GM12878 (cell line): ENCODE measurements at regions not wholly inside any gene's neighbourhood (a gene's known extent, or its start where the extent isn't known, plus 50 kb on each side); places are given as distances from the start of the nearest gene placed in this dataset.

Source experiments
- ATAC-seq: fragments of 200-7000 bp; cut with Tn5 transposase; 3 replicates; pipeline ENCODE4 v1.9.1; 2020; ENCODE audit warnings: mild to moderate bottlenecking, moderate library complexity
- BruUV-seq: library from RNA; stranded (reverse); fragments of 400-500 nt; replicated peaks from 2 replicates; lab custom pipeline; 2021; lab: Mats Ljungman, UMichigan
- CTCF ChIA-PET: fragments of 300-600 bp; sonication (Branson Sonifier 250); formaldehyde crosslinking; extraction: SDS; loops from one replicate; lab custom pipeline; 2021; ENCODE audit warnings: inconsistent platforms; lab: Yijun Ruan, JAX
- POLR2A ChIA-PET: fragments of 350-600 bp; formaldehyde crosslinking; extraction: SDS; loops from one replicate; lab custom pipeline; 2021; ENCODE audit warnings: inconsistent platforms; lab: Charles Lee
- RAD21 ChIA-PET: fragments of 300-600 bp; sonication (Branson Sonifier 250); formaldehyde crosslinking; loops from one replicate; lab custom pipeline; 2023; ENCODE audit warnings: antibody characterized with exemption; ENCODE audit not compliant: unreplicated experiment; lab: Charles Lee
- SMC1A ChIA-PET: fragments of 300-600 bp; sonication (Branson Sonifier 250); formaldehyde crosslinking; loops from one replicate; lab custom pipeline; 2023; ENCODE audit not compliant: unreplicated experiment, uncharacterized antibody; lab: Charles Lee
- DNase-seq: peaks from one replicate; pipeline ENCODE4 v3.0.0-alpha.2; 2011; ENCODE audit warnings: low read depth, low spot score
- FAIRE-seq: peaks from 3 replicates; lab custom pipeline; 2011; peaks lifted over from hg19 to GRCh38; lab: Jason Lieb, UNC
- H2AFZ ChIP-seq: 2 replicates; pipeline ENCODE4 v1.6.0; 2011; ENCODE audit warnings: low read depth, low read length, control low read depth; ENCODE audit not compliant: control insufficient read depth
- H3K27ac ChIP-seq: 2 replicates; pipeline ENCODE4 v1.5.1; 2011; ENCODE audit warnings: control low read depth; ENCODE audit not compliant: control insufficient read depth, insufficient read depth
- H3K27me3 ChIP-seq, 2 experiments: replicated peaks in 1 of 2; 2 replicates each; pipeline versions ENCODE4 v1.6.0 to v1.6.1; 2011; ENCODE audit warnings: low read length in 1 of 2; ENCODE audit not compliant: control insufficient read depth in 2 of 2, insufficient read depth in 2 of 2
- H3K36me3 ChIP-seq, 2 experiments: 2 replicates each; pipeline ENCODE4 v1.5.1; 2011; ENCODE audit warnings: low read length in 1 of 2; ENCODE audit not compliant: control insufficient read depth in 2 of 2, insufficient read depth in 2 of 2
- H3K4me1 ChIP-seq: 2 replicates; pipeline ENCODE4 v1.6.1; 2011; ENCODE audit warnings: mild to moderate bottlenecking, low read length, moderate library complexity, mixed read lengths; ENCODE audit not compliant: control insufficient read depth, insufficient read depth
- H3K4me2 ChIP-seq: 2 replicates; pipeline ENCODE4 v1.6.0; 2011; ENCODE audit warnings: control low read depth; ENCODE audit not compliant: control insufficient read depth, insufficient read depth
- H3K4me3 ChIP-seq: fragments of 200-600 bp; sonication (generic); 2 replicates; pipeline ENCODE4 v1.5.1; 2016
- H3K79me2 ChIP-seq: 2 replicates; pipeline ENCODE4 v1.6.0; 2011; ENCODE audit warnings: low read length; ENCODE audit not compliant: control insufficient read depth, insufficient read depth
- H3K9ac ChIP-seq: 2 replicates; pipeline ENCODE4 v1.8.0; 2011; ENCODE audit warnings: low read length, control low read depth, mixed read lengths; ENCODE audit not compliant: control insufficient read depth, insufficient read depth
- H3K9me3 ChIP-seq: replicated peaks from 3 replicates; pipeline ENCODE4 v1.5.1; 2011; ENCODE audit warnings: mild to moderate bottlenecking, low read length; ENCODE audit not compliant: control insufficient read depth, insufficient read depth
- H4K20me1 ChIP-seq: 2 replicates; pipeline ENCODE4 v1.6.0; 2011; ENCODE audit not compliant: control insufficient read depth, insufficient read depth
- ASH2L ChIP-seq: fragments of 300-600, 200-600 bp; sonication (generic); IDR thresholded peaks from 2 replicates; pipeline ENCODE4 v1.6.1; 2017; ENCODE audit warnings: low read depth, mild to moderate bottlenecking, borderline replicate concordance
- ATF2 ChIP-seq: IDR thresholded peaks from 2 replicates; pipeline ENCODE4 v1.6.1; 2012; ENCODE audit warnings: low read length, inconsistent platforms
- BCL11A ChIP-seq: IDR thresholded peaks from 2 replicates; pipeline ENCODE4 v1.6.1; 2011; ENCODE audit warnings: low read depth, low read length
- CBX3 ChIP-seq: fragments of 200-600 bp; sonication (generic); IDR thresholded peaks from 2 replicates; pipeline ENCODE4 v1.6.1; 2016; ENCODE audit warnings: low read depth, borderline replicate concordance
- CEBPZ ChIP-seq: fragments of 150-350 bp; IDR thresholded peaks from 2 replicates; pipeline ENCODE4 v1.6.1; 2016; ENCODE audit warnings: low read depth, low read length
- CHD2 ChIP-seq: IDR thresholded peaks from 2 replicates; pipeline ENCODE4 v1.6.1; 2011; ENCODE audit warnings: low read depth, low read length, improper control_type of control experiment, borderline replicate concordance
- ESRRA ChIP-seq: IDR thresholded peaks from 2 replicates; pipeline ENCODE4 v1.6.1; 2012; ENCODE audit warnings: mild to moderate bottlenecking, low read length, improper control_type of control experiment
- EZH2 ChIP-seq: IDR thresholded peaks from 2 replicates; pipeline ENCODE4 v1.6.1; 2012; ENCODE audit warnings: low read depth, mild to moderate bottlenecking, control low read depth, inconsistent platforms, low read length, borderline replicate concordance; ENCODE audit not compliant: control insufficient read depth
- MLLT1 ChIP-seq: fragments of 450-650 bp; IDR thresholded peaks from 2 replicates; pipeline ENCODE4 v1.6.1; 2016; ENCODE audit warnings: mild to moderate bottlenecking
- RCOR1 ChIP-seq: conservative IDR thresholded peaks from 2 replicates; pipeline ENCODE4 v1.6.1; 2012; ENCODE audit warnings: low read depth, low read length, improper control_type of control experiment
- STAT1 ChIP-seq: fragments of 450-650 bp; conservative IDR thresholded peaks from 2 replicates; pipeline ENCODE4 v1.6.1; 2014; ENCODE audit warnings: antibody characterized with exemption, mild to moderate bottlenecking
- USF2 ChIP-seq: IDR thresholded peaks from 2 replicates; pipeline ENCODE4 v1.6.1; 2011; ENCODE audit warnings: low read depth, low read length, improper control_type of control experiment, borderline replicate concordance
- YY1 ChIP-seq: IDR thresholded peaks from 2 replicates; pipeline ENCODE4 v1.6.1; 2011; ENCODE audit warnings: low read depth, mild to moderate bottlenecking, low read length
- WGBS: methylation state at CpG from one replicate; pipeline ENCODE4 v1.1.6; 2016; ENCODE audit warnings: low lambda C conversion rate; ENCODE audit not compliant: insufficient replicate concordance, insufficient coverage; ENCODE audit errors: missing lambda C conversion rate; 5-methylcytosine and 5-hydroxymethylcytosine counted together
- in situ Hi-C: fragments of 300-500 bp; cut with MboI; formaldehyde crosslinking; loops from 9 replicates; pipeline ENCODE4 v1.14.3; 2018; ENCODE audit warnings: mixed read lengths
- intact Hi-C: fragments of 100-400 bp; cut with micrococcal nuclease; formaldehyde crosslinking; loops from one replicate; pipeline ENCODE4 v1.14.2; 2022; ENCODE audit not compliant: unreplicated experiment

GRCh38 chr1:96414598-96414997 lies 307.0 kb upstream of the PTBP2 start:
- BruUV-seq, result no TSS peak
- no peak for FAIRE-seq

More at GRCh38 chr1:96414598-96414997, 307.0 kb upstream of the PTBP2 start:
- ChIA-PET SMC1A (no interaction called here), CTCF (interaction anchor here (0.6 kb wide), 1 partner anchor 36 kb away, joined by 3 read pairs; no protein-coding TSS in a partner anchor), RAD21 (no interaction called here), POLR2A (no interaction called here)
- no peaks in the 10 kb centered on the region for H3K36me3 ChIP-seq
- H3K79me2 ChIP-seq, result no peaks in the 10 kb centered on the region
- H3K9ac ChIP-seq, result no peak overlapping the region
- H3K9me3 ChIP-seq, result no peaks in the 10 kb centered on the region
- no peak overlapping the region for H3K27ac ChIP-seq
- intact Hi-C loops, result no loop called here
- no peak for ATAC-seq
- H2AFZ ChIP-seq, result no peak overlapping the region
- TF ChIP-seq MLLT1, result no peak
- no peak for TF ChIP-seq YY1
- no peak for TF ChIP-seq ESRRA
- no peak for TF ChIP-seq EZH2
- TF ChIP-seq STAT1, result no peak
- no peak for TF ChIP-seq CEBPZ
- no peak for TF ChIP-seq CHD2
- TF ChIP-seq BCL11A, result no peak
- no peak for TF ChIP-seq RCOR1
- no peak for TF ChIP-seq CBX3
- no peak for TF ChIP-seq ATF2
- TF ChIP-seq USF2, result no peak
- no peak for TF ChIP-seq ASH2L
- no peak overlapping the region for H3K4me2 ChIP-seq
- H3K4me3 ChIP-seq, result no peak overlapping the region
- no peak for DNase-seq
- in situ Hi-C loops, result no loop called here
- no peaks in the 10 kb centered on the region for H3K4me1 ChIP-seq
- no peaks in the 10 kb centered on the region for H4K20me1 ChIP-seq
- 20% methylated on average over 6 of the region's 6 CpGs for WGBS
- no peaks in the 10 kb centered on the region for H3K27me3 ChIP-seq
